K562 (cell line): ENCODE measurements at regions not wholly inside any gene's neighbourhood (a gene's known extent, or its start where the extent isn't known, plus 50 kb on each side); places are given as distances from the start of the nearest gene placed in this dataset.

Source experiments
- CHD7 ChIP-seq: fragments of 200-600 bp; sonication (generic); IDR thresholded peaks from one replicate; pipeline ENCODE4 v1.6.1; 2012; ENCODE audit warnings: mild to moderate bottlenecking, low read depth, low read length, inconsistent platforms
- FOXA1 ChIP-seq: fragments of 450-650 bp; IDR thresholded peaks from 2 replicates; pipeline ENCODE4 v1.6.1; 2016; ENCODE audit warnings: mild to moderate bottlenecking, borderline replicate concordance
- MAZ ChIP-seq, 2 experiments: fragments of 450-650 bp in 1 of 2; sonication (generic) in 1 of 2; formaldehyde crosslinking; IDR thresholded peaks in 1 of 2; conservative IDR thresholded peaks in 1 of 2; 2 replicates each; pipeline versions ENCODE4 v1.4.0 to v1.5.0; 2020; ENCODE audit warnings: mild to moderate bottlenecking in 1 of 2, missing genetic modification reagents in 1 of 2
- PCBP1 ChIP-seq: fragments of 200-400 bp; formaldehyde crosslinking; IDR thresholded peaks from 2 replicates; pipeline ENCODE4 v1.6.1; 2018; ENCODE audit warnings: mild to moderate bottlenecking, low read depth, low read length; ENCODE audit not compliant: poor library complexity, severe bottlenecking
- POLR2AphosphoS5 ChIP-seq: IDR thresholded peaks from 2 replicates; pipeline ENCODE4 v1.6.1; 2011; ENCODE audit warnings: mild to moderate bottlenecking, low read depth, low read length, moderate library complexity; ENCODE audit not compliant: control insufficient read depth, insufficient read depth
- PRDM10 ChIP-seq: fragments of 450-650 bp; IDR thresholded peaks from 2 replicates; pipeline ENCODE4 v1.6.1; 2018; ENCODE audit not compliant: partially characterized antibody
- ZEB2 ChIP-seq: fragments of 450-650 bp; IDR thresholded peaks from 2 replicates; pipeline ENCODE4 v1.6.1; 2016
- ZNF121 ChIP-seq: sonication (generic); formaldehyde crosslinking; conservative IDR thresholded peaks from 2 replicates; pipeline ENCODE4 v1.8.0; 2022; ENCODE audit warnings: missing genetic modification reagents
- ZNF311 ChIP-seq: fragments of 250-450 bp; sonication (Bioruptor Pico); IDR thresholded peaks from 2 replicates; pipeline ENCODE4 v1.4.0; 2020; ENCODE audit warnings: mild to moderate bottlenecking, moderate library complexity
- ZNF589 ChIP-seq: fragments of 200-800 bp; sonication (Bioruptor generic); IDR thresholded peaks from 2 replicates; pipeline ENCODE4 v1.6.1; 2016; ENCODE audit warnings: low read depth, missing genetic modification characterization, missing compliant biosample characterization

- TF ChIP-seq CHD7 = no peak
- TF ChIP-seq PRDM10 = no peak
- no peak for TF ChIP-seq MAZ (CRISPR knock-in tag; conservative IDR thresholded peaks at IDR 0.05 in 1 of 2, IDR thresholded peaks at IDR 0.05 in 1 of 2)
- TF ChIP-seq POLR2AphosphoS5 = no peak
- no peak for TF ChIP-seq PCBP1
- no peak for TF ChIP-seq ZEB2
- no peak for TF ChIP-seq ZNF121 (CRISPR knock-in tag)
- no peak for TF ChIP-seq ZNF311 (CRISPR knock-in tag)
- no peak for TF ChIP-seq FOXA1
- no peak for TF ChIP-seq ZNF589 (CRISPR knock-in tag)
Measured at GRCh38 chr4:179544496-179544895, 2102.3 kb upstream of the AGA start.
